Psoas muscle (tissue), 7 donors: ENCODE measurements at regions not wholly inside any gene's neighbourhood (a gene's known extent, or its start where the extent isn't known, plus 50 kb on each side); places are given as distances from the start of the nearest gene placed in this dataset.

Source experiments
- ATAC-seq, 4 donors: fragments of 200-7000 bp; cut with Tn5 transposase; one replicate each; pipeline ENCODE4 v1.9.1; 2020; ENCODE audit warnings: moderate library complexity in 3 of 4, mild to moderate bottlenecking in 2 of 4
- DNase-seq, 2 donors: peaks; one replicate each; pipeline ENCODE4 v3.0.0-alpha.2; 2020
- H3K27ac ChIP-seq: fragments of 200-600 bp; one replicate; pipeline ENCODE4 v1.8.0; 2022
- H3K27me3 ChIP-seq, 3 donors: fragments of 200-600 bp in 1 of 3; one replicate each; pipeline versions ENCODE4 v1.6.1 to v1.8.0; 2013 to 2022; ENCODE audit warnings: low read length in 2 of 3, mild to moderate bottlenecking in 2 of 3, moderate library complexity in 1 of 3; ENCODE audit not compliant: insufficient read depth in 3 of 3
- H3K36me3 ChIP-seq, 2 donors: fragments of 200-600 bp in 1 of 2; one replicate each; pipeline versions ENCODE4 v1.6.1 to v1.8.0; 2013 to 2022; ENCODE audit warnings: low read depth in 1 of 2, mild to moderate bottlenecking in 1 of 2, moderate library complexity in 1 of 2; ENCODE audit not compliant: insufficient read depth in 1 of 2
- H3K4me1 ChIP-seq: fragments of 200-600 bp; one replicate; pipeline ENCODE4 v1.8.0; 2022
- H3K4me3 ChIP-seq: fragments of 200-600 bp; one replicate; pipeline ENCODE4 v1.8.0; 2022; ENCODE audit warnings: mild to moderate bottlenecking
- H3K9me3 ChIP-seq: fragments of 200-600 bp; one replicate; pipeline ENCODE4 v1.8.0; 2022
- CTCF ChIP-seq: fragments of 200-600 bp; IDR thresholded peaks from one replicate; pipeline ENCODE4 v1.8.0; 2022; ENCODE audit warnings: antibody characterized with exemption
- WGBS, 3 donors: extraction: QIAGEN DNeasy Blood & Tissue Kit; methylation state at CpG; one replicate each; pipeline versions ENCODE4 v1.1.6 to v1.1.7; 2013; 5-methylcytosine and 5-hydroxymethylcytosine counted together
- intact Hi-C, 2 donors: fragments of 100-400 bp; cut with DNase I; formaldehyde crosslinking; loops; one replicate each; pipeline versions ENCODE4 v1.11.0 to v1.14.2; 2022
- donor health status: healthy with polysubstance abuse.
- donor health status: DM: no; HTN: no; CAD: no; lungs with moderate emphysema.
- donor health status: Bipolar disorder and iron deficiency.
- donor health status: healthy.
- donor health status: DM: yes; HTN: yes; CAD: no.
- donor health status: DM: no; HTN: no; CAD: no.
- donor health status: DM: yes; HTN: yes; CAD: no.

DNA sequence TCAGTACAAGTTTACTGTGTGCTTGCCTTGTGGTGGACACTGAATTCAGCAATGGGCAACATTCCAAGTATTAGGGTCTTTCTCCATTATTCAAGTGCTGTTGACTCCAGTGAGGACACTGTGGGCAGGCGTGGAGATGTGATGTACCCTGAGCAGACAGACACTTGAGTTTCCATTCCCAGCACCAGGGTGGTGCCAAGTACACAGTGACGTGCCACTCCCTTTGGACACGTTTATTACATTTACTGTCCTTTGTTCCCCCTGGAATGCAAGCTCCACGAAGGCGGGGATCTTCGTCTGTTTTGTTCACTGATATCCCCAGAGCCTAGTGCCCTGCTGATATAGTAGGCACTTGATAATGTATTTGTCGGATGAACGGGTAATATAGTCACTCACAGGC, 130.6 kb upstream of the STX18 start:
- no peaks in the 10 kb centered on the region for H3K36me3 ChIP-seq
- ATAC-seq (no peak), DNase-seq (no peak)
- no peak overlapping the region for H3K27ac ChIP-seq
- H3K4me3 ChIP-seq, result no peak overlapping the region
- WGBS, 3 donors, result 65 to 69% (median 68%) methylated on average over 8 of the region's 8 CpGs
- no peaks in the 10 kb centered on the region for H3K4me1 ChIP-seq
- no peaks in the 10 kb centered on the region for H3K9me3 ChIP-seq
- intact Hi-C loops, result no loop called here
- TF ChIP-seq CTCF, result no peak
- no peaks in the 10 kb centered on the region for H3K27me3 ChIP-seq

DNA sequence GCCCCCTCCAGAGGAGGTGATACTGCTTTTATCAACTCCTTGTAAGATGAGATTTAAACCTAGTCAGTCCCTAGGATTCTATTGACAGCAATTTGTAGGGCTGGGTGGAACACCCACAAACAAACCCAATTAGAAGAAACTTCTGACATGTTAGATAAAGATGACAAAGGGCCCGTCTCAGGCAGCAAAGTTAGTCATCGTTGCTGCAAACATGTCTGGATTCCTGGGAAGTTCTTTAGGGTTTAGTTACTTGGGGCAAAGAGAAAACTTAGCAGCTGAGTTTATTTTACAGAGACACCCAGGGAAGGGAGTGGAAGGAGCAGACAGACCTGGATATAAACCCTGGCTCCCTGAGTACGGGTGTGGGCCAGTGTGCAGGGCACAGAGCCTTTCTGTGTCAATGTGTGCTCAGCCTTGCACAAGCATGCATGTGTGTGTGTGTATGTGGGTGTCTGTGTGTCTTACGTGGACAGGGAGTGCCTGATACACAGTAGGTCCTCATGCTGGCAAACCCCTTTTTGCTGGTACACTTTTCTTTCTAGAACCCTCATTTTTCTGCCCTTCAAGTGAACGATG, 130.0 kb upstream of the STX18 start:
- TF ChIP-seq CTCF, result no peak
- Histone ChIP-seq H3K27me3 (no peaks in the 10 kb centered on the region), H3K27ac (no peak overlapping the region), H3K4me1 (no peaks in the 10 kb centered on the region), H3K4me3 (no peak overlapping the region), H3K9me3 (no peaks in the 10 kb centered on the region), H3K36me3 (no peaks in the 10 kb centered on the region)
- intact Hi-C loops, result no loop called here
- WGBS, 3 donors, result 52 to 74% (median 63%) methylated on average over 5 of the region's 5 CpGs
- ATAC-seq (no peak), DNase-seq (no peak)

GRCh38 chr4:4670869-4671268, 129.0 kb upstream of the STX18 start:
- intact Hi-C loops, result no loop called here
- DNase-seq, result no peak
- no peaks in the 10 kb centered on the region for H3K36me3 ChIP-seq
- WGBS, 3 donors, result 61 to 88% (median 68%) methylated on average over 5 of the region's 5 CpGs
- no peak overlapping the region for H3K27ac ChIP-seq
- no peaks in the 10 kb centered on the region for H3K4me1 ChIP-seq
- no peak for ATAC-seq
- H3K27me3 ChIP-seq, result no peaks in the 10 kb centered on the region
- no peak for TF ChIP-seq CTCF
- no peak overlapping the region for H3K4me3 ChIP-seq
- H3K9me3 ChIP-seq, result no peaks in the 10 kb centered on the region

DNA sequence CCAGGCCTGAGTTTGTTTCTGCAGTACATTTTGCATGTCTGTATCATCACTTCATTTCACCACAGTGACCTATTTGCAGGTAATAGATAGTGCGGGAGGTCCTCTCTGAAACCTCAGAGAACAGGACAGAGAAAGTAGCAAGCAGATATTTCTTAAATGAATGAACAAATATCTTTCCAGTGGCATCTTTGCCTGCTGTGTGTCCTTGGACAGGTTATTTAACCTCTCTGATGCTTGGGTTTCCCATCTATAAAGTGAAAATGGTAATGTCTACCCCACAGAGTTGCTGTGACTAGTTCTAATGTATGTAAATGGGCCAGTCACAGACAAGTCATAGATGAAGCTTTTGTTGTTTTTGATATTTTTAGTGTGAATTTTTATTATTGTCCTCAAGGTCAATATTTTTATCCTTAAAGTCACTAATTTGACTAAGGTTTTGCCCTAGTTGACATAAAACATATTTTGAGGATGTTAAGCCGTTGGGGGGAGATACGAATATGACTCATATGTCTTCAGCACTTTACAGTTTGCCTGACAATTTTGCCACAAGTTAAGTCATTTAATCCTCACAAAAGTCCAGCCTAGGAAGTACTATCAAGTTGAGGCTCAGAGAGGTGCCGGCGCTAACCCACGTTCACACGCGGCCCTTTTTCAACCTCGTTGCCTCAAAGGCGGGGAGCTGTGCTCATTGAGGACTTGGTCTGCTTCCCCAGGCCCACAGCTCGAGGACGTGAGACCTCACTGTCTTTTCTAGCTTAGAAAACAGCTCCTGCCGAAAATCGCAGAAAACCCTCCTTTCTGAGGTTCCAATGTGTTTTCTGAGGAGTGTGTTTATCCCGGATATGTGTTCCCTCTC, 126.7 kb upstream of the STX18 start:
- intact Hi-C loops, result no loop called here
- no peak for TF ChIP-seq CTCF
- Histone ChIP-seq H3K27me3 (no peaks in the 10 kb centered on the region), H3K4me1 (no peaks in the 10 kb centered on the region), H3K9me3 (no peaks in the 10 kb centered on the region), H3K36me3 (no peaks in the 10 kb centered on the region), H3K4me3 (no peak overlapping the region), H3K27ac (no peak overlapping the region)
- 70 to 73% (median 71%) methylated on average over 15 of the region's 15 CpGs for WGBS, 3 donors
- no peak for DNase-seq
- ATAC-seq, result no peak
